Activated CD4-positive, alpha-beta T cell treated with anti-CD3 and anti-CD28 coated beads for 36 hours (primary cell): ENCODE measurements at regions not wholly inside any gene's neighbourhood (a gene's known extent, or its start where the extent isn't known, plus 50 kb on each side); places are given as distances from the start of the nearest gene placed in this dataset.
"Not testable (repeated sequence)": the region's sequence is repeated elsewhere in the genome, so short reads cannot be mapped to it uniquely, and the experiment has no call there.

Experiments used
- ATAC-seq: fragments of 200-7000 bp; cut with Tn5 transposase; one replicate; pipeline ENCODE4 v1.10.0; 2021; ENCODE audit warnings: mild to moderate bottlenecking, moderate library complexity
- CTCF ChIA-PET: fragments of 350-600 bp; sonication (Branson Sonifier 250); formaldehyde crosslinking; loops from one replicate; lab custom pipeline; 2021; ENCODE audit warnings: antibody characterized with exemption; lab: Charles Lee
- POLR2A ChIA-PET: fragments of 350-600 bp; sonication (Branson Sonifier 250); formaldehyde crosslinking; loops from one replicate; lab custom pipeline; 2021; ENCODE audit warnings: antibody characterized with exemption, inconsistent platforms; lab: Charles Lee
- DNase-seq: peaks from one replicate; pipeline ENCODE4 v3.0.0-alpha.2; 2020
- H3K27ac Mint-ChIP-seq: one replicate; pipeline ENCODE4 v1.8.0; 2021; ENCODE audit warnings: mixed read lengths
- H3K27me3 Mint-ChIP-seq: one replicate; pipeline ENCODE4 v1.8.0; 2021; ENCODE audit warnings: mixed read lengths
- H3K36me3 Mint-ChIP-seq: one replicate; pipeline ENCODE4 v1.8.0; 2021; ENCODE audit warnings: low read depth, mixed read lengths
- H3K4me1 Mint-ChIP-seq: one replicate; pipeline ENCODE4 v1.8.0; 2021; ENCODE audit warnings: mixed read lengths
- H3K4me3 Mint-ChIP-seq: one replicate; pipeline ENCODE4 v1.8.0; 2021; ENCODE audit warnings: mild to moderate bottlenecking, moderate library complexity, mixed read lengths
- H3K9me3 Mint-ChIP-seq: one replicate; pipeline ENCODE4 v1.8.0; 2021; ENCODE audit warnings: low read depth, mixed read lengths
- intact Hi-C, 2 experiments: fragments of 100-400 bp; cut with DNase I in 1 of 2; cut with micrococcal nuclease in 1 of 2; formaldehyde crosslinking; loops; one replicate each; pipeline versions ENCODE4 v1.14.2 to v1.15.1; 2022 to 2024; cut with DNase I, micrococcal nuclease

DNA sequence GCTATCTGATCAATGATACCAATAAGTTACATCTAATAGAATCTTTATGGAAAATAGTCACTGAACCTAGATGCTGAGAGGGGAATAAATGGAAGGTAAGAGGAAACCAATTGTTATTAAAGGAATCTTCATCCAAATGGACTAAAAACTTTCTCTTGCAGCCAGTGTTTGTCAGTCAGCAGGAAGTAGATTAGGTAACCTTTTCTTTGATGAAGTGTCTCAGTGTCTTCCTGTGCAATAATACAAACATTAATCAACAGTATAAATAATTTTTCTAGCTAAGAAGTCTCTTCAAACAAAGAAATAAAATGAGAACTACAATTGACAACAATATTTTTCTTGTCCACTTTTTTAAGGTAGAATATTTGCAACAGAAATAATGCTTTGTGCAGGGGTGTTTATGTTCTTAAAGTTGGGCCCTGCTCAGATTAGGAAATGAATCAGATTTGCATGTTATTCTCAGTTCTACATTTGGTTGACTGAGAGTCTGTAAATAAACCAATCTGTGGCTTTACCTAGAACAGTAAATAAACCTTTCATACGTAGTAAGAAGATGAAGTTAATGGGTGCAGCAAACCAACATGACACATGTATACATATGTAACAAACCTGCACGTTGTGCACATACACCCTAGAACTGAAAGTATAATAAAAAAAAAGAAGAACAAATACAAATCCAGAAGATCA lies 391.4 kb downstream of the MRPL39 start:
- Mint-ChIP-seq H3K4me3 (no peak overlapping the region), H3K27ac (no peak overlapping the region), H3K36me3 (no peaks in the 10 kb centered on the region), H3K4me1 (no peaks in the 10 kb centered on the region), H3K9me3 (peaks cover 7% of the 10 kb centered on the region), H3K27me3 (no peaks in the 10 kb centered on the region)
- intact Hi-C loops: no loop called here
- no peak for ATAC-seq
- DNase-seq: no peak
- ChIA-PET POLR2A (no interaction called here), CTCF (no interaction called here)

DNA sequence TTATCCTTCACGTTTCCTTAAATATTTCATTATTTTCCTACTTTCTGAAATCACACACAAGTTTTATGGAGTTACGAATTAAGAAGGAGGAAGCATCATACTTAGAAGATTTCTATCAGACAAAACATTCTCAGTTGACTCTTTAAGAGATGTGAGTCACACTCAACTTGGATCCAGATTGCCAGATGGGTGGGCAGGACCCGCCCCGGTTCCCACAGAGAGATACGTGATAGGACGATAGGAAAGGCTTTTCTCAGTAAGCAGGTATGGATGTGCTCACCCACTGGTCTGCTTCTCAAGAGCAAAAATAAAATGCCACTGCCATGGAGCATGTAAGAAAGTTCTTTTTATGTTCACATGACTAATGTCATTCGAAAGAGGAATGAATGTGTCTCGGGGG lies 392.6 kb downstream of the MRPL39 start:
- Mint-ChIP-seq H3K4me1 (no peaks in the 10 kb centered on the region), H3K27ac (no peak overlapping the region), H3K4me3 (no peak overlapping the region), H3K36me3 (no peaks in the 10 kb centered on the region), H3K27me3 (no peaks in the 10 kb centered on the region), H3K9me3 (peaks cover 5% of the 10 kb centered on the region)
- intact Hi-C loops: no loop called here
- POLR2A ChIA-PET: no interaction called here
- DNase-seq (no peak), ATAC-seq (no peak)
- CTCF ChIA-PET: no interaction called here

DNA sequence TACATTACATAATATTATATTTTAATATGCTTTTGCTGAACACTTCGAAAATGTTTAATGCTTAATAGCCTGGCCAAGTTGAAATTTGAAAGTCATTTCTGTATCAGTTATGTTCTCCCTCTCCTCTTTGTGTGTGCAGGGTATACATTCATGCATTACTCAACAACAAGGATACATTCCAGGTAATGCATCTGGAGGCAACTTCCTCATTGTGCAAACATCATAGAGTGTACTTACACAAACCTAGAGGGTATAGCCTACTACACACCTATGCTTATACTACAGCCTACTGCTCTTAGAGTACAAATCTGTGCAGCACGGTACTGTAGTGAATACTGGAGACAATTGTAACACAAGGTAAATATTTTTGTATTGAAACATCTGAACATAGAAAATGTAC lies 407.3 kb downstream of the MRPL39 start:
- no peaks in the 10 kb centered on the region for H3K4me1 Mint-ChIP-seq
- no peaks in the 10 kb centered on the region for H3K27me3 Mint-ChIP-seq
- no peak for ATAC-seq
- no peak overlapping the region for H3K4me3 Mint-ChIP-seq
- no peaks in the 10 kb centered on the region for H3K36me3 Mint-ChIP-seq
- ChIA-PET POLR2A (no interaction called here), CTCF (no interaction called here)
- H3K9me3 Mint-ChIP-seq: no peaks in the 10 kb centered on the region
- no peak for DNase-seq
- H3K27ac Mint-ChIP-seq: no peak overlapping the region
- intact Hi-C loops: no loop called here

DNA sequence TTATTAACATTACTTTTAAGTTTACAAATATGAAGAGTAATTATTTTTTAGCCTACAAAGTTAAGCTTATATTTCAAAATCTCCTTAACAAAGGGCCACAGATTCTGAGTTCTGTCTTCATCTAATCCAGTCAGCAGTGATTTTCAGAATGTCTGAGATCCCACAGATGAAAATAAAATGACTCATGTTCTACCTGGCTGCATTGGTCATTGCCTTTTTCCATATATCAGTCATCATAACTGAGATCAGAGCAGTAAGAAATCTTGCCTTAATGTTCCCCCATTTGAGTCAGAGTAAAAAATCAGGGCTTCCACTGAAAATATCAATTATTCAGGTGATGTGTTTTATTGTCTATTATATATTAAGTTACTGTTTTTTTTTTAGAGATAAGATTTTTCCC lies 416.1 kb downstream of the MRPL39 start:
- DNase-seq (no peak), ATAC-seq (no peak)
- ChIA-PET CTCF (interaction anchor here (0.8 to 1.2 kb wide), 2 partner anchors 10 to 12 kb away, joined by 3 to 4 read pairs; no protein-coding TSS in a partner anchor), POLR2A (no interaction called here)
- no peaks in the 10 kb centered on the region for H3K27me3 Mint-ChIP-seq
- H3K4me1 Mint-ChIP-seq: no peaks in the 10 kb centered on the region
- H3K36me3 Mint-ChIP-seq: no peaks in the 10 kb centered on the region
- no peak overlapping the region for H3K27ac Mint-ChIP-seq
- no peaks in the 10 kb centered on the region for H3K9me3 Mint-ChIP-seq
- intact Hi-C loops: no loop called here
- H3K4me3 Mint-ChIP-seq: no peak overlapping the region

DNA sequence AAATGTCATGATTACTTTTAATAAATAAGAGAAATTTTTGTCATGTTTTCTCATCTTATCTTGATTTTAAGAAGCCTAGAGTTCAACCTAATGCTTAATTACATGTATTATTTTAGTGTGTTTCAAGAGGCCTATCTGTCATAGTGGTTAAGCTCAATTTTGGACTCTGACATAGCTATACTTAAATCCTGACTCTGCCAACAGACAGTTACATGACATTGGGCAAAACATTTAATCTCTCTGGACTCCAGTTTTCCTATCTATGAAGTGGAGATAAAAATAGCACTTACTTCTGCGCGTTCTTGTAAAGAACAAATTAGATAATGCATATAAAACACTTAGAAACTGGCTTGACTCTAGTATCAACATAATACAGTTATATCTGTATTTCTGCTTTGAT lies 417.8 kb downstream of the MRPL39 start:
- Mint-ChIP-seq H3K27ac (no peak overlapping the region), H3K36me3 (no peaks in the 10 kb centered on the region), H3K27me3 (no peaks in the 10 kb centered on the region), H3K4me1 (no peaks in the 10 kb centered on the region), H3K9me3 (no peaks in the 10 kb centered on the region), H3K4me3 (no peak overlapping the region)
- DNase-seq (no peak), ATAC-seq (no peak)
- ChIA-PET POLR2A (no interaction called here), CTCF (interaction anchor here (1.5 kb wide), 1 partner anchor 12 kb away, joined by 7 read pairs; no protein-coding TSS in a partner anchor)
- intact Hi-C loops: no loop called here

DNA sequence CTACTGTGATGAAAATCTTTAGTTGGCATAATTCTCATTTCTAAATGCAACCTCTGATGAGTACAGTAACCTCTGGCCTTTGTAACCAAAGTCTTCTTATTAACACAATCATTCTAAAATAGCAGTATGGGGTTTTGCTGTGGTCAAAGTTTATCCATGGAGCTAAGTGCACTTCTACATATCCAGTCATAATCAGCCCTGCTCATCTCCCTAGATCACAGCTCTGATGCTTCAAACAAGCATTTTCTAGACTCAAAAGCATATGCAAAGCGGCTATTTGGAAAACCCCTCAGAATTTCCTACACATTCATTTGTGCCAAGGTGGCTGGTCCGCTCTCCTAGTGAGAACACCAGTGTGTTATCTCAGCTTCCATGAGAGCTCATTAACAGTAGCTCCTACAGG lies 418.6 kb downstream of the MRPL39 start:
- no peaks in the 10 kb centered on the region for H3K27me3 Mint-ChIP-seq
- no peaks in the 10 kb centered on the region for H3K9me3 Mint-ChIP-seq
- CTCF ChIA-PET: interaction anchor here (1.5 kb wide), 1 partner anchor 12 kb away, joined by 7 read pairs; no protein-coding TSS in a partner anchor
- H3K4me3 Mint-ChIP-seq: no peak overlapping the region
- DNase-seq (peak; percentile 22), ATAC-seq (peak; percentile 85)
- H3K36me3 Mint-ChIP-seq: no peaks in the 10 kb centered on the region
- H3K4me1 Mint-ChIP-seq: no peaks in the 10 kb centered on the region
- intact Hi-C loops: no loop called here
- POLR2A ChIA-PET: no interaction called here
- no peak overlapping the region for H3K27ac Mint-ChIP-seq

DNA sequence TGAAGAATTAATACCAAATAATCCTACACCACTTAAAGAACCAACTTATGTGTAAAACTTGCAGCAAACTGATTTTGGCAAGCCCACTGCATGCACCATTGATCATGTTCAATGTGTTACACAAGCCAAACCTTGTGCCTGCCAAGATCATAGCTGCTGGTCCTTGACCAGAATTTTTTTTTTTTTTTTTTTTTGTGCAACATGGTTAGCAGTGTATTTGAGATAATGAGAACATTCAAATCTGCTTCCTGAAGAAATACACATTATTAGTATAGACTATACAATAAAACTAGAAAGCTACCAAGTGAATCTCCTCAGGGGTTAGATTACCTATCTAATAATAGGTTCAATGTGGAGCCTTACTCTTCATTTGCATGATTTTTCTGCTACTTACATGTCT lies 421.0 kb downstream of the MRPL39 start:
- DNase-seq: no peak
- POLR2A ChIA-PET: no interaction called here
- intact Hi-C loops: no loop called here
- no peak for ATAC-seq
- CTCF ChIA-PET: no interaction called here
- H3K9me3 Mint-ChIP-seq: no peaks in the 10 kb centered on the region
- no peaks in the 10 kb centered on the region for H3K4me1 Mint-ChIP-seq
- H3K4me3 Mint-ChIP-seq: no peak overlapping the region
- H3K27ac Mint-ChIP-seq: no peak overlapping the region
- H3K27me3 Mint-ChIP-seq: no peaks in the 10 kb centered on the region
- no peaks in the 10 kb centered on the region for H3K36me3 Mint-ChIP-seq

DNA sequence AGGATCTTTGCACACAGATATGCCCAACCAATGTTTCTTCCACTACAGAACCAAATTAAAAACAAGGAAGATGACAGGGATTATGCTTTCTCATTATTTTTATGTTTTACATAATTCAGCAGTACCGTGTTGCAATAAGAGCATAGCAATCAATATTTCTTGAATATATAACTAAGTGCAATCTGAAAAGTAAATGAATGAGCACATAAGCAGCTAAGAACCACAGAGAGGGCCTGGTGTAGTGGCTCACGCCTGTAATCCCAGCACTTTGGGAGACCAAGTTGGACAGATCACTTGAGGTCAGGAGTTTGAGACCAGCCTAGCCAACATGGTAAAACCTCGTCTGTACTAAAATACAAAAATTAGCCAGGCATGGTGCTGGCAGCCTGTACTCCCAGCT lies 423.7 kb downstream of the MRPL39 start:
- Mint-ChIP-seq H3K36me3 (no peaks in the 10 kb centered on the region), H3K27ac (no peak overlapping the region), H3K4me1 (no peaks in the 10 kb centered on the region), H3K9me3 (no peaks in the 10 kb centered on the region), H3K4me3 (no peak overlapping the region), H3K27me3 (no peaks in the 10 kb centered on the region)
- DNase-seq (no peak), ATAC-seq (no peak)
- CTCF ChIA-PET: no interaction called here
- intact Hi-C loops: no loop called here
- POLR2A ChIA-PET: no interaction called here

DNA sequence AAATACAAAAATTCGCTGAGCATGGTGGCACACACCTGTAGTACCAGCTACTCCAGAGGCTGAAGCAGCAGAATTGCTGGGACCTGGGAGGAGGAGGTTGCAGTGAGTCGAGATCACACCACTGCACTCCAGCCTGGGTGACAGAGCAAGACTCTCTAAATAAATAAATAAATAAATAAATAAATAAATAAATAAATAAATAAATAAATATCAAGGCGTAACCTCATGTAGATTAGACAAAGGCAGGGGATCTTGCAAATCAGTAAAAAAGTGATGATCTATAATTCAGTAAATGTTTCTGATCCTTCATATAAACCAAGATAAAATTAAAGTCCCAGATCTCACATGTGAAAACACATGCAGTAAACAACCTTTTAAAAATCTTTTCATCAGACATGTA lies 425.6 kb downstream of the MRPL39 start:
- ATAC-seq, intact Hi-C loops, H3K9me3 Mint-ChIP-seq, H3K27ac Mint-ChIP-seq, H3K27me3 Mint-ChIP-seq, H3K4me1 Mint-ChIP-seq, POLR2A ChIA-PET, H3K4me3 Mint-ChIP-seq, DNase-seq, H3K36me3 Mint-ChIP-seq: not testable (repeated sequence)
- CTCF ChIA-PET: interaction anchor here (0.6 kb wide), 1 partner anchor 204 kb away, joined by 4 read pairs; no protein-coding TSS in a partner anchor

DNA sequence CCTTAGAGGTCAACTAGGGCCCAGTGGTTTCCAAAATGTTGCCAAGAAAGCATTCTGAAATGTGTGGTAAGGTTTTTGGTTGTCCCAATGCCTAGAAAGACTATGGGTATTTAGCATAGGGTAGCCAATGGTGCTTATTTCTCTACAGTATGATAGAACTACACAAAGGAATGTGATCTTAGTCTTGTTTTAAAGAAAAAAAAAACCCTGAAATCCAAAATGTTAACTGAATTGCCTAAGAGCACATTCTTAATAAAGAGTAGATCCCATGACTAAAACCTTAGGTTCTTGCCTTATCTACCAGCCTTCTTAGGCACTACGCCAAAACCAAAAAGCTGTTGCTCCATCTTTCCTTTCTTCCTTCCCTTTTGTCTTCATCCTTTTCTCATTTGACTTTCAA lies 428.2 kb downstream of the MRPL39 start:
- Mint-ChIP-seq H3K9me3 (no peaks in the 10 kb centered on the region), H3K36me3 (no peaks in the 10 kb centered on the region), H3K27ac (no peak overlapping the region), H3K4me3 (no peak overlapping the region), H3K4me1 (peaks cover 5% of the 10 kb centered on the region), H3K27me3 (no peaks in the 10 kb centered on the region)
- ChIA-PET POLR2A (no interaction called here), CTCF (interaction anchor here (0.7 kb wide), 1 partner anchor 12 kb away, joined by 3 read pairs; no protein-coding TSS in a partner anchor)
- DNase-seq: no peak
- no peak for ATAC-seq
- intact Hi-C loops: no loop called here

DNA sequence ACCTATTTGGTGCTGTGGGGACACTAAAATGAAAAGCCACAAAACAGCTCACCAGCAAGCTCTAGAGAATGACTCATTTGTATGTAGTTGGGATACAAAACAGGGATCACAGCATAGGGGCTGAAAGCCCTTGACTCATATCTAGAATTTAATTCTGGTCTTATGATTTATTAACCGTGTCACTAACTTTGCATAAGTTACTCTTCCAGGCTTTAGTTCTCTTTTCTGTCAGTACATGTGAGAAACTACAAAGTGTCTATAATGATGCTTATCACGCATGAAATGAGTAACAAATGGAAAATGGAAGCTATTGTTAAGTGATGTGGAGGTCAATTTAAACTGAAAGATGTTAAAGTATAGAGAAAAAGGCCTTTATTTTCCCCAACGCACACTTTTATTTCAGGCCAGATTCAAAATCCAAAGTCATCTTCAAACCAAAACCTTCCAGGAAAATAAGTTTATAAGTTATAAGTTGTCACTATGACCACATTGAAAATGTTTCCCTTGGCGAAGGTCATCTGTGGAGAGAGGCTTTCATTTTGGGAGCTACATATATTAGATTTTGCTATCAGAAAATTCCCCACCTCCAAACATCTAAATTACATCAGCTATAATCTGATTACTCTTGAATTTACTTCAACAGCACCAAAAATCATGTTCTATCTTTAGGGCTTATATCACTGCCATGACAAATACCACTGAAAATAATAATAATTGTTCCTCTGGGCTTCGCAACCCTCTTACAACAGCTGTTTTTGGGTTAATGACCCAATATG lies 430.5 kb downstream of the MRPL39 start:
- ChIA-PET POLR2A (no interaction called here), CTCF (interaction anchor here (1.0 to 2.1 kb wide), 2 partner anchors 12 to 209 kb away, joined by 3 to 7 read pairs; no protein-coding TSS in a partner anchor)
- H3K4me3 Mint-ChIP-seq: no peak overlapping the region
- no peak for DNase-seq
- no peaks in the 10 kb centered on the region for H3K27me3 Mint-ChIP-seq
- H3K27ac Mint-ChIP-seq: no peak overlapping the region
- intact Hi-C loops: no loop called here
- H3K4me1 Mint-ChIP-seq: peaks cover 5% of the 10 kb centered on the region
- no peaks in the 10 kb centered on the region for H3K9me3 Mint-ChIP-seq
- peak; percentile 80 for ATAC-seq
- no peaks in the 10 kb centered on the region for H3K36me3 Mint-ChIP-seq

DNA sequence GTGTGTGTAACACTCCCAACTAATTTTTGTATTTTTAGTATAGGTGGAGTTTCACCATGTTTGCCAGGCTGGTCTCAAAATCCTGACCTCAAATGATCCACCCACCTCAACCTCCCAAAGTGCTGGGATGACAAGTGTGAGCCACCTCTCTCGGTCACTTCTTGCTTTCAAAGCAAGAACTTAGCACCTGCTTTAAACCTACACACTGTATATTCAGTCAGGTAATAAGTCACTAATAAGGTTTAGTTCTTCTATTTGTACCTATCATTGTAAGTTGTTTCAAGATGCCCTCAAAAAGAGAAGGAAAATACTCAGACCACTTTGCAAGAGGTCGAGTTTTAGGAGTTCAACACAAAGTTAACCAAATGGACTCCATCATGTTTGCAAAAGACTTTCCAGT lies 431.3 kb downstream of the MRPL39 start:
- ATAC-seq: no peak

More for the DNA sequence above, 431.3 kb downstream of the MRPL39 start:
- intact Hi-C loops: no loop called here
- H3K9me3 Mint-ChIP-seq: no peaks in the 10 kb centered on the region
- H3K27ac Mint-ChIP-seq: no peak overlapping the region
- H3K27me3 Mint-ChIP-seq: no peaks in the 10 kb centered on the region
- H3K36me3 Mint-ChIP-seq: no peaks in the 10 kb centered on the region
- no peak overlapping the region for H3K4me3 Mint-ChIP-seq
- CTCF ChIA-PET: interaction anchor here (2.1 kb wide), 1 partner anchor 13 kb away, joined by 7 read pairs; no protein-coding TSS in a partner anchor
- POLR2A ChIA-PET: no interaction called here
- peaks cover 5% of the 10 kb centered on the region for H3K4me1 Mint-ChIP-seq
- DNase-seq: no peak
